ENCODE measurements at regions not wholly inside any gene's neighbourhood (a gene's known extent, or its start where the extent isn't known, plus 50 kb on each side); places are given as distances from the start of the nearest gene placed in this dataset.

GRCh38 chr2:8369522-8369921, 312.3 kb upstream of the ID2 start:
- DNase-seq (ENCODE audit: extremely low read depth, insufficient read length) = no peak
- no peaks in the 10 kb centered on the region for H3K27me3 ChIP-seq (replicated peaks; ENCODE audit: control insufficient read depth, insufficient read depth, low read length)
- no peak overlapping the region for H3K4me3 ChIP-seq (replicated peaks; ENCODE audit: low read depth, low read length)
- no peak for TF ChIP-seq CTCF (IDR thresholded peaks at IDR 0.05; ENCODE audit: insufficient read depth, low read length, poor library complexity, severe bottlenecking)
- no peaks in the 10 kb centered on the region for H3K36me3 ChIP-seq (ENCODE audit: control insufficient read depth, insufficient read depth, low read length)

GRCh38 chr2:8370258-8370802, 311.5 kb upstream of the ID2 start:
- no peaks in the 10 kb centered on the region for H3K27me3 ChIP-seq (replicated peaks; ENCODE audit: control insufficient read depth, insufficient read depth, low read length)
- no peak for TF ChIP-seq CTCF (IDR thresholded peaks at IDR 0.05; ENCODE audit: insufficient read depth, low read length, poor library complexity, severe bottlenecking)
- no peak for DNase-seq (ENCODE audit: extremely low read depth, insufficient read length)

GRCh38 chr2:8371653-8372052, 310.2 kb upstream of the ID2 start:
- no peak for TF ChIP-seq CTCF (IDR thresholded peaks at IDR 0.05; ENCODE audit: insufficient read depth, low read length, poor library complexity, severe bottlenecking)
- DNase-seq (ENCODE audit: extremely low read depth, insufficient read length) = no peak
- no peak overlapping the region for H3K4me3 ChIP-seq (replicated peaks; ENCODE audit: low read depth, low read length)
- H3K27me3 ChIP-seq (replicated peaks; ENCODE audit: control insufficient read depth, insufficient read depth, low read length) = no peaks in the 10 kb centered on the region
- H3K36me3 ChIP-seq (ENCODE audit: control insufficient read depth, insufficient read depth, low read length) = no peaks in the 10 kb centered on the region

More at GRCh38 chr2:8370258-8370802, 311.5 kb upstream of the ID2 start:
- Histone ChIP-seq H3K36me3 (ENCODE audit: control insufficient read depth, insufficient read depth, low read length) (no peaks in the 10 kb centered on the region), H3K4me3 (replicated peaks; ENCODE audit: low read depth, low read length) (no peak overlapping the region)

- no peak overlapping the region for H3K4me3 ChIP-seq (replicated peaks; ENCODE audit: low read depth, low read length)
- DNase-seq (ENCODE audit: extremely low read depth, insufficient read length) = no peak
- no peak for TF ChIP-seq CTCF (IDR thresholded peaks at IDR 0.05; ENCODE audit: insufficient read depth, low read length, poor library complexity, severe bottlenecking)
- no peaks in the 10 kb centered on the region for H3K27me3 ChIP-seq (replicated peaks; ENCODE audit: control insufficient read depth, insufficient read depth, low read length)
- H3K36me3 ChIP-seq (ENCODE audit: control insufficient read depth, insufficient read depth, low read length) = no peaks in the 10 kb centered on the region
These were observed 307.1 kb upstream of the ID2 start for GRCh38 chr2:8374782-8375181.

GRCh38 chr2:8376603-8377410, 305.0 kb upstream of the ID2 start:
- DNase-seq (ENCODE audit: extremely low read depth, insufficient read length) = no peak
- H3K36me3 ChIP-seq (ENCODE audit: control insufficient read depth, insufficient read depth, low read length) = no peaks in the 10 kb centered on the region
- H3K27me3 ChIP-seq (replicated peaks; ENCODE audit: control insufficient read depth, insufficient read depth, low read length) = no peaks in the 10 kb centered on the region
- no peak overlapping the region for H3K4me3 ChIP-seq (replicated peaks; ENCODE audit: low read depth, low read length)
- TF ChIP-seq CTCF (IDR thresholded peaks at IDR 0.05; ENCODE audit: insufficient read depth, low read length, poor library complexity, severe bottlenecking) = no peak
